K562 (cell line): ENCODE measurements at regions not wholly inside any gene's neighbourhood (a gene's known extent, or its start where the extent isn't known, plus 50 kb on each side); places are given as distances from the start of the nearest gene placed in this dataset.

Experiments used
- CTCF ChIP-seq, 3 experiments: IDR thresholded peaks in 2 of 3; conservative IDR thresholded peaks in 1 of 3; 2 replicates each; pipeline ENCODE4 v1.5.1; 2011 to 2012; ENCODE audit warnings: low read length in 3 of 3, mild to moderate bottlenecking in 3 of 3, control low read depth in 2 of 3, improper control_type of control experiment in 1 of 3, inconsistent platforms in 1 of 3, low read depth in 1 of 3, mixed read lengths in 1 of 3, moderate library complexity in 1 of 3; ENCODE audit not compliant: insufficient read depth in 2 of 3
- GABPA ChIP-seq: fragments of 200-800 bp; sonication (Bioruptor generic); conservative IDR thresholded peaks from 2 replicates; pipeline ENCODE4 v1.6.1; 2016; ENCODE audit warnings: low read depth, missing genetic modification characterization, missing compliant biosample characterization
- KLF16 ChIP-seq: IDR thresholded peaks from 2 replicates; pipeline ENCODE4 v1.6.1; 2016; ENCODE audit warnings: antibody characterized with exemption
- ZKSCAN3 ChIP-seq: fragments of 250-450 bp; sonication (Bioruptor Pico); IDR thresholded peaks from 2 replicates; pipeline ENCODE4 v1.4.0; 2020
- ZNF174 ChIP-seq: fragments of 250-450 bp; sonication (Bioruptor Pico); IDR thresholded peaks from 2 replicates; pipeline ENCODE4 v1.4.0; 2020; ENCODE audit warnings: mild to moderate bottlenecking
- ZNF280A ChIP-seq: fragments of 450-650 bp; IDR thresholded peaks from 2 replicates; pipeline ENCODE4 v1.6.1; 2018; ENCODE audit warnings: mild to moderate bottlenecking, low read depth; ENCODE audit not compliant: partially characterized antibody
- ZNF586 ChIP-seq: fragments of 450-650 bp; formaldehyde crosslinking; conservative IDR thresholded peaks from 2 replicates; pipeline ENCODE4 v1.4.0; 2020; ENCODE audit warnings: mild to moderate bottlenecking, moderate library complexity

- TF ChIP-seq CTCF (IDR thresholded peaks at IDR 0.05 in 2 of 3, conservative IDR thresholded peaks at IDR 0.05 in 1 of 3; ENCODE audit: insufficient read depth in 2 of 3, low read depth in 1 of 3, low read length in 3 of 3) (no peak), ZKSCAN3 (CRISPR knock-in tag) (no peak), ZNF174 (no peak), KLF16 (no peak), ZNF586 (CRISPR knock-in tag) (no peak), GABPA (tag) (no peak), ZNF280A (no peak)
Measured at GRCh38 chr5:39638813-39639212, 214.0 kb upstream of the DAB2 start.
